ENCODE measurements at regions not wholly inside any gene's neighbourhood (a gene's known extent, or its start where the extent isn't known, plus 50 kb on each side); places are given as distances from the start of the nearest gene placed in this dataset.

DNA sequence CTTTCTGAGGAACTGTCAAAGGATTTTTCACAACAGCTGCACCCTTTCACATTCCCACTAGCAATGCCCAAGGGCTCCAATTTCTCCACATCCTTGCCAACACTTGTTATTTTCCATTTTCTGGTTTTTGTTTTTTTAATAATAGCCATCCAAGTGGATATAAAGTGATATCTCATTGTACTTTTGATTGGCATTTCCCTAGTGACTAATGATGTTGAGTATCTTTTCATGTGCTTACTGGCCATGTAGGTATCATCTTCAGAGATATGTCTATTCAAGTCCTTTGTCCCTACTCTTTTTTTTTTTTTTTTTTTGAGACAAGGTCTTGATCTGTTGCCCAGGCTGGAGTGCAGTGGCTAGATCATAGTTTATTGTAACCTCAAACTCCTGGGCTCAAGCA lies 115.8 kb upstream of the HAND1 start:
- TF ChIP-seq, protein P1, sequence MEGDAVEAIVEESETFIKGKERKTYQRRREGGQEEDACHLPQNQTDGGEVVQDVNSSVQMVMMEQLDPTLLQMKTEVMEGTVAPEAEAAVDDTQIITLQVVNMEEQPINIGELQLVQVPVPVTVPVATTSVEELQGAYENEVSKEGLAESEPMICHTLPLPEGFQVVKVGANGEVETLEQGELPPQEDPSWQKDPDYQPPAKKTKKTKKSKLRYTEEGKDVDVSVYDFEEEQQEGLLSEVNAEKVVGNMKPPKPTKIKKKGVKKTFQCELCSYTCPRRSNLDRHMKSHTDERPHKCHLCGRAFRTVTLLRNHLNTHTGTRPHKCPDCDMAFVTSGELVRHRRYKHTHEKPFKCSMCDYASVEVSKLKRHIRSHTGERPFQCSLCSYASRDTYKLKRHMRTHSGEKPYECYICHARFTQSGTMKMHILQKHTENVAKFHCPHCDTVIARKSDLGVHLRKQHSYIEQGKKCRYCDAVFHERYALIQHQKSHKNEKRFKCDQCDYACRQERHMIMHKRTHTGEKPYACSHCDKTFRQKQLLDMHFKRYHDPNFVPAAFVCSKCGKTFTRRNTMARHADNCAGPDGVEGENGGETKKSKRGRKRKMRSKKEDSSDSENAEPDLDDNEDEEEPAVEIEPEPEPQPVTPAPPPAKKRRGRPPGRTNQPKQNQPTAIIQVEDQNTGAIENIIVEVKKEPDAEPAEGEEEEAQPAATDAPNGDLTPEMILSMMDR (conservative IDR thresholded peaks at IDR 0.05; ENCODE audit: low read length): no peak
- no peak for TF ChIP-seq EZH2phosphoT487 (IDR thresholded peaks at IDR 0.05; ENCODE audit: borderline replicate concordance, low read depth, low read length)

All from OCI-LY7 (cell line).